SK-N-SH (cell line): ENCODE measurements at regions not wholly inside any gene's neighbourhood (a gene's known extent, or its start where the extent isn't known, plus 50 kb on each side); places are given as distances from the start of the nearest gene placed in this dataset.

ENCODE experiments used
- CTCF ChIA-PET: fragments of 300-600, 350-600 bp; formaldehyde crosslinking; extraction: SDS; loops from one replicate; lab custom pipeline; 2021; lab: Yijun Ruan, JAX
- POLR2A ChIA-PET: fragments of 350-600 bp; sonication (Branson Sonifier 250); formaldehyde crosslinking; extraction: SDS; loops from one replicate; lab custom pipeline; 2020; ENCODE audit warnings: antibody characterized with exemption, inconsistent platforms; lab: Yijun Ruan, JAX
- DNase-seq: peaks from one replicate; pipeline ENCODE4 v3.0.0; 2012
- H2AFZ ChIP-seq: fragments of 200-600 bp; sonication (generic); 2 replicates; pipeline ENCODE4 v1.8.1; 2016; ENCODE audit warnings: antibody characterized with exemption, mild to moderate bottlenecking, low read depth
- H3F3A ChIP-seq: fragments of 200-600 bp; sonication (generic); replicated peaks from 2 replicates; pipeline ENCODE3; 2016; ENCODE audit warnings: antibody characterized with exemption, mild to moderate bottlenecking; ENCODE audit not compliant: insufficient read depth
- H3K27ac ChIP-seq, 2 experiments: fragments of 200-500 bp in 1 of 2; fragments of 200-600 bp in 1 of 2; sonication (Bioruptor generic) in 1 of 2; sonication (generic), shearing (Covaris generic) in 1 of 2; 2 replicates each; pipeline versions ENCODE4 v1.5.1 to v1.6.1; 2014 to 2016; ENCODE audit warnings: low read depth in 2 of 2, inconsistent platforms in 1 of 2, low read length in 1 of 2, mild to moderate bottlenecking in 1 of 2, mixed read lengths in 1 of 2
- H3K27me3 ChIP-seq: fragments of 200-600 bp; sonication (generic), shearing (Covaris generic); 2 replicates; pipeline ENCODE4 v1.6.1; 2016; ENCODE audit warnings: mixed run types; ENCODE audit not compliant: insufficient read depth
- H3K36me3 ChIP-seq, 2 experiments: fragments of 200-500 bp in 1 of 2; fragments of 200-600 bp in 1 of 2; sonication (Bioruptor generic) in 1 of 2; sonication (generic) in 1 of 2; replicated peaks in 1 of 2; 2 replicates each; pipeline versions ENCODE3 to v1.5.1; 2014 to 2016; ENCODE audit warnings: low read length in 1 of 2, mild to moderate bottlenecking in 1 of 2; ENCODE audit not compliant: insufficient read depth in 2 of 2, control insufficient read depth in 1 of 2
- H3K4me1 ChIP-seq, 2 experiments: fragments of 200-500 bp in 1 of 2; fragments of 200-600 bp in 1 of 2; sonication (Bioruptor generic) in 1 of 2; sonication (generic), shearing (Covaris generic) in 1 of 2; 2 replicates each; pipeline versions ENCODE4 v1.5.1 to v1.6.1; 2014 to 2016; ENCODE audit warnings: low read depth in 1 of 2, low read length in 1 of 2, mixed run types in 1 of 2; ENCODE audit not compliant: insufficient read depth in 2 of 2, control insufficient read depth in 1 of 2
- H3K4me2 ChIP-seq: fragments of 200-600 bp; sonication (generic), shearing (Covaris generic); 2 replicates; pipeline ENCODE4 v1.6.1; 2017; ENCODE audit warnings: mixed run types
- H3K4me3 ChIP-seq, 2 experiments: fragments of 200-500 bp in 1 of 2; fragments of 200-600 bp in 1 of 2; sonication (Bioruptor generic) in 1 of 2; sonication (generic), shearing (Covaris generic) in 1 of 2; 2 replicates each; pipeline versions ENCODE4 v1.5.1 to v1.8.1; 2014 to 2016; ENCODE audit warnings: low read depth in 2 of 2, inconsistent platforms in 1 of 2, low read length in 1 of 2, mild to moderate bottlenecking in 1 of 2, mixed read lengths in 1 of 2, moderate library complexity in 1 of 2
- H3K79me2 ChIP-seq: fragments of 200-600 bp; sonication (generic); 2 replicates; pipeline ENCODE4 v1.8.1; 2017; ENCODE audit warnings: mild to moderate bottlenecking; ENCODE audit not compliant: insufficient read depth
- H3K9ac ChIP-seq: fragments of 200-600 bp; sonication (generic); 2 replicates; pipeline ENCODE4 v1.6.1; 2017; ENCODE audit warnings: mixed run types
- H3K9me2 ChIP-seq: fragments of 200-600 bp; sonication (generic); 2 replicates; pipeline ENCODE4 v1.6.1; 2017; ENCODE audit warnings: mixed run types
- H3K9me3 ChIP-seq: fragments of 200-600 bp; sonication (generic); 2 replicates; pipeline ENCODE4 v1.6.1; 2017; ENCODE audit warnings: mixed run types, mild to moderate bottlenecking, moderate library complexity
- H4K20me1 ChIP-seq: fragments of 200-600 bp; sonication (generic); 2 replicates; pipeline ENCODE4 v1.6.1; 2017; ENCODE audit warnings: mild to moderate bottlenecking, mixed run types; ENCODE audit not compliant: insufficient read depth
- CHD2 ChIP-seq: fragments of 150-350 bp; IDR thresholded peaks from 2 replicates; pipeline ENCODE4 v1.6.1; 2018; ENCODE audit warnings: low read length; ENCODE audit not compliant: partially characterized antibody
- ELF1 ChIP-seq: IDR thresholded peaks from 2 replicates; pipeline ENCODE4 v1.4.0; 2012
- EP300 ChIP-seq, 2 experiments: IDR thresholded peaks; 2 replicates each; pipeline versions ENCODE4 v1.4.0 to v1.6.1; 2012; ENCODE audit warnings: borderline replicate concordance in 1 of 2, low read depth in 1 of 2, low read length in 1 of 2
- FOXM1 ChIP-seq: IDR thresholded peaks from 2 replicates; pipeline ENCODE4 v1.4.0; 2012; ENCODE audit warnings: low read depth, mild to moderate bottlenecking
- GABPA ChIP-seq: IDR thresholded peaks from 2 replicates; pipeline ENCODE4 v1.4.0; 2012; ENCODE audit warnings: low read depth, mild to moderate bottlenecking
- MAX ChIP-seq: IDR thresholded peaks from 2 replicates; pipeline ENCODE4 v1.4.0; 2012; ENCODE audit warnings: low read depth
- MEF2A ChIP-seq: IDR thresholded peaks from 2 replicates; pipeline ENCODE4 v1.4.0; 2012; ENCODE audit warnings: low read depth, borderline replicate concordance
- NFIC ChIP-seq: IDR thresholded peaks from 2 replicates; pipeline ENCODE4 v1.4.0; 2012; ENCODE audit warnings: borderline replicate concordance
- NRF1 ChIP-seq: IDR thresholded peaks from 2 replicates; pipeline ENCODE4 v1.6.1; 2012; ENCODE audit warnings: low read depth, mild to moderate bottlenecking, low read length
- PBX3 ChIP-seq: IDR thresholded peaks from 2 replicates; pipeline ENCODE4; 2012
- POLR2AphosphoS5 ChIP-seq: IDR thresholded peaks from 2 replicates; pipeline ENCODE4 v1.6.1; 2012; ENCODE audit warnings: low read depth, low read length
- RCOR1 ChIP-seq: fragments of 150-350 bp; IDR thresholded peaks from 2 replicates; pipeline ENCODE4 v1.6.1; 2017; ENCODE audit warnings: antibody characterized with exemption, low read length
- REST ChIP-seq: IDR thresholded peaks from 2 replicates; pipeline ENCODE4 v1.6.1; 2012; ENCODE audit warnings: mild to moderate bottlenecking, low read depth, low read length, moderate library complexity
- RFX5 ChIP-seq: IDR thresholded peaks from 2 replicates; pipeline ENCODE4 v1.6.1; 2012; ENCODE audit warnings: mild to moderate bottlenecking, improper control_type of control experiment, low read length
- RXRA ChIP-seq: IDR thresholded peaks from 2 replicates; pipeline ENCODE4 v1.4.0; 2012; ENCODE audit warnings: low read depth, mild to moderate bottlenecking, borderline replicate concordance
- SIN3A ChIP-seq: IDR thresholded peaks from 2 replicates; pipeline ENCODE4 v1.6.1; 2012; ENCODE audit warnings: low read depth, mild to moderate bottlenecking, low read length, moderate library complexity, borderline replicate concordance
- TAF1 ChIP-seq: IDR thresholded peaks from 2 replicates; pipeline ENCODE4 v1.6.1; 2012; ENCODE audit warnings: low read depth, mild to moderate bottlenecking, low read length, moderate library complexity, borderline replicate concordance
- TCF12 ChIP-seq: IDR thresholded peaks from 2 replicates; pipeline ENCODE4 v1.4.0; 2012
- USF2 ChIP-seq: fragments of 150-350 bp; IDR thresholded peaks from 2 replicates; pipeline ENCODE4 v1.6.1; 2017; ENCODE audit warnings: antibody characterized with exemption, low read length, low read depth, borderline replicate concordance
- YY1 ChIP-seq: IDR thresholded peaks from 2 replicates; pipeline ENCODE4 v1.4.0; 2012; ENCODE audit warnings: low read depth, mild to moderate bottlenecking
- ZBTB33 ChIP-seq: IDR thresholded peaks from 2 replicates; pipeline ENCODE4 v1.4.0; 2012; ENCODE audit warnings: low read depth, borderline replicate concordance
- WGBS: methylation state at CpG from one replicate; pipeline ENCODE4 v1.1.6; 2017; ENCODE audit warnings: low lambda C conversion rate; 5-methylcytosine and 5-hydroxymethylcytosine counted together

- Histone ChIP-seq H3K27ac (no peak overlapping the region), H3K9me3 (no peaks in the 10 kb centered on the region), H3K9ac (no peak overlapping the region), H3F3A (no peaks in the 10 kb centered on the region), H4K20me1 (no peaks in the 10 kb centered on the region), H3K79me2 (no peaks in the 10 kb centered on the region), H3K4me1 (no peaks in the 10 kb centered on the region), H2AFZ (no peak overlapping the region), H3K36me3 (no peaks in the 10 kb centered on the region), H3K4me3 (no peak overlapping the region), H3K9me2 (no peaks in the 10 kb centered on the region), H3K27me3 (no peaks in the 10 kb centered on the region), H3K4me2 (no peak overlapping the region)
- no peak for DNase-seq
- POLR2A ChIA-PET: no interaction called here
- TF ChIP-seq USF2: no peak
- no peak for TF ChIP-seq CHD2
- no peak for TF ChIP-seq NFIC
- TF ChIP-seq EP300 (IDR thresholded peaks at IDR 0.05; ENCODE audit: borderline replicate concordance in 1 of 2, low read depth in 1 of 2, low read length in 1 of 2): no peak
- no peak for TF ChIP-seq MEF2A
- no peak for TF ChIP-seq GABPA
- no peak for TF ChIP-seq TAF1
- no peak for TF ChIP-seq ELF1
- 33% methylated on average over 4 of the region's 4 CpGs for WGBS
- CTCF ChIA-PET: no interaction called here
These were observed 622.7 kb upstream of the CDH18 start for GRCh38 chr5:20610681-20611080.

GRCh38 chr5:20609126-20609525 is 621.1 kb upstream of the CDH18 start:
- no peaks in the 10 kb centered on the region for H4K20me1 ChIP-seq
- H3K4me3 ChIP-seq: no peak overlapping the region
- no peak for TF ChIP-seq RFX5
- TF ChIP-seq RXRA: no peak
- no peak for TF ChIP-seq TCF12
- no peak for TF ChIP-seq GABPA
- TF ChIP-seq SIN3A: no peak
- no peak for TF ChIP-seq ELF1
- no peak for TF ChIP-seq REST
- no peak for TF ChIP-seq RCOR1
- no peak for TF ChIP-seq FOXM1
- no peak for TF ChIP-seq ZBTB33
- TF ChIP-seq NRF1: no peak
- no peak for TF ChIP-seq PBX3
- TF ChIP-seq YY1: no peak
- TF ChIP-seq MAX: no peak
- no peak for TF ChIP-seq POLR2AphosphoS5
- 9% methylated on average over 1 of the region's 1 CpG for WGBS
- no peaks in the 10 kb centered on the region for H3K79me2 ChIP-seq
- no peaks in the 10 kb centered on the region for H3K9me2 ChIP-seq
- no peak overlapping the region for H3K4me2 ChIP-seq
- H3K9ac ChIP-seq: no peak overlapping the region
- H3K4me1 ChIP-seq: no peaks in the 10 kb centered on the region
- no peak overlapping the region for H3K27ac ChIP-seq
- no peak for DNase-seq
- ChIA-PET CTCF (no interaction called here), POLR2A (no interaction called here)
- H3F3A ChIP-seq: no peaks in the 10 kb centered on the region
- H3K36me3 ChIP-seq: no peaks in the 10 kb centered on the region
- H3K27me3 ChIP-seq: no peaks in the 10 kb centered on the region
- H2AFZ ChIP-seq: no peak overlapping the region
- H3K9me3 ChIP-seq: no peaks in the 10 kb centered on the region
